Mucosa of rectum (tissue), 2 donors: ENCODE measurements at regions not wholly inside any gene's neighbourhood (a gene's known extent, or its start where the extent isn't known, plus 50 kb on each side); places are given as distances from the start of the nearest gene placed in this dataset.
"Not testable (repeated sequence)": the region's sequence is repeated elsewhere in the genome, so short reads cannot be mapped to it uniquely, and the experiment has no call there.

Experiments
- H3K27ac ChIP-seq, 2 donors: one replicate each; pipeline ENCODE4 v1.7.0; 2013; ENCODE audit warnings: inconsistent platforms in 2 of 2, low read depth in 2 of 2, low read length in 2 of 2
- H3K27me3 ChIP-seq, 2 donors: one replicate each; pipeline ENCODE4 v1.7.0; 2013; ENCODE audit warnings: low read length in 2 of 2; ENCODE audit not compliant: control insufficient read depth in 2 of 2, insufficient read depth in 2 of 2
- H3K36me3 ChIP-seq, 2 donors: one replicate each; pipeline ENCODE4 v1.7.0; 2013; ENCODE audit warnings: low read length in 2 of 2; ENCODE audit not compliant: control insufficient read depth in 2 of 2, insufficient read depth in 2 of 2
- H3K4me1 ChIP-seq, 2 donors: one replicate each; pipeline ENCODE4 v1.7.0; 2013; ENCODE audit warnings: low read length in 2 of 2, mild to moderate bottlenecking in 1 of 2; ENCODE audit not compliant: control insufficient read depth in 2 of 2, insufficient read depth in 2 of 2
- H3K4me3 ChIP-seq, 2 donors: one replicate each; pipeline ENCODE4 v1.7.0; 2013; ENCODE audit warnings: low read length in 2 of 2
- H3K9ac ChIP-seq, 2 donors: one replicate each; pipeline ENCODE4 v1.7.0; 2013; ENCODE audit warnings: low read length in 2 of 2, low read depth in 1 of 2, mild to moderate bottlenecking in 1 of 2
- H3K9me3 ChIP-seq, 2 donors: one replicate each; pipeline ENCODE4 v1.7.0; 2013; ENCODE audit warnings: low read length in 2 of 2; ENCODE audit not compliant: control insufficient read depth in 2 of 2
- donor health status: healthy.
- donor health status: Normal muscosa, but diverticular disease.

GRCh38 chr3:75572303-75572702 is 91.8 kb upstream of the FRG2C start:
- not testable (repeated sequence) for H3K9ac ChIP-seq, H3K27me3 ChIP-seq, H3K36me3 ChIP-seq, H3K4me1 ChIP-seq, H3K4me3 ChIP-seq, H3K27ac ChIP-seq, H3K9me3 ChIP-seq

GRCh38 chr3:75579091-75579490 is 85.0 kb upstream of the FRG2C start:
- not testable (repeated sequence) for H3K27me3 ChIP-seq, H3K9ac ChIP-seq, H3K27ac ChIP-seq, H3K36me3 ChIP-seq, H3K9me3 ChIP-seq, H3K4me3 ChIP-seq, H3K4me1 ChIP-seq

GRCh38 chr3:75579536-75579935 is 84.6 kb upstream of the FRG2C start:
- not testable (repeated sequence) for H3K36me3 ChIP-seq, H3K4me1 ChIP-seq, H3K9ac ChIP-seq, H3K27ac ChIP-seq, H3K27me3 ChIP-seq, H3K4me3 ChIP-seq, H3K9me3 ChIP-seq

GRCh38 chr3:75579981-75580782 is 83.9 kb upstream of the FRG2C start:
- not testable (repeated sequence) for H3K9ac ChIP-seq, H3K9me3 ChIP-seq, H3K4me1 ChIP-seq, H3K27me3 ChIP-seq, H3K36me3 ChIP-seq, H3K27ac ChIP-seq
- peak overlapping the region; percentile 37 to 59 for H3K4me3 ChIP-seq

GRCh38 chr3:75582536-75582935 is 81.6 kb upstream of the FRG2C start:
- not testable (repeated sequence) for H3K27ac ChIP-seq, H3K4me1 ChIP-seq, H3K27me3 ChIP-seq, H3K4me3 ChIP-seq, H3K9ac ChIP-seq, H3K9me3 ChIP-seq, H3K36me3 ChIP-seq

GRCh38 chr3:75583116-75583515 is 81.0 kb upstream of the FRG2C start:
- H3K27me3 ChIP-seq, H3K27ac ChIP-seq, H3K9me3 ChIP-seq, H3K9ac ChIP-seq, H3K4me3 ChIP-seq, H3K36me3 ChIP-seq, H3K4me1 ChIP-seq: not testable (repeated sequence)

GRCh38 chr3:75587695-75588094 is 76.4 kb upstream of the FRG2C start:
- H3K36me3 ChIP-seq, H3K9ac ChIP-seq, H3K9me3 ChIP-seq, H3K27ac ChIP-seq, H3K27me3 ChIP-seq, H3K4me3 ChIP-seq, H3K4me1 ChIP-seq: not testable (repeated sequence)

GRCh38 chr3:75590382-75590781 is 73.7 kb upstream of the FRG2C start:
- not testable (repeated sequence) for H3K36me3 ChIP-seq, H3K9ac ChIP-seq, H3K4me1 ChIP-seq, H3K4me3 ChIP-seq, H3K27ac ChIP-seq, H3K27me3 ChIP-seq, H3K9me3 ChIP-seq

- not testable (repeated sequence) for H3K36me3 ChIP-seq, H3K27me3 ChIP-seq, H3K9me3 ChIP-seq, H3K4me1 ChIP-seq, H3K4me3 ChIP-seq, H3K9ac ChIP-seq, H3K27ac ChIP-seq
Observed at GRCh38 chr3:75604286-75604934, 59.7 kb upstream of the FRG2C start.

- H3K27ac ChIP-seq, H3K4me1 ChIP-seq, H3K4me3 ChIP-seq, H3K27me3 ChIP-seq, H3K36me3 ChIP-seq, H3K9ac ChIP-seq, H3K9me3 ChIP-seq: not testable (repeated sequence)
Observed at GRCh38 chr3:75607996-75608395, 56.1 kb upstream of the FRG2C start.
